MCF 10A (cell line): ENCODE measurements at regions not wholly inside any gene's neighbourhood (a gene's known extent, or its start where the extent isn't known, plus 50 kb on each side); places are given as distances from the start of the nearest gene placed in this dataset.

Experiments used
- BruUV-seq: library from RNA; stranded (reverse); fragments of 400-500 nt; replicated peaks from 2 replicates; lab custom pipeline; 2021; lab: Mats Ljungman, UMichigan
- CTCF ChIA-PET: fragments of 300-600 bp; sonication (Branson Sonifier 250); formaldehyde crosslinking; extraction: SDS; loops from one replicate; lab custom pipeline; 2021; ENCODE audit warnings: antibody characterized with exemption, inconsistent platforms; lab: Yijun Ruan, JAX
- POLR2A ChIA-PET: fragments of 300-600, 350-650 bp; sonication (Branson Sonifier 250); formaldehyde crosslinking; extraction: SDS; loops from one replicate; lab custom pipeline; 2020; ENCODE audit warnings: antibody characterized with exemption, inconsistent platforms; lab: Yijun Ruan, JAX
- DNase-seq: peaks from one replicate; pipeline ENCODE4 v3.0.0-alpha.2; 2018; ENCODE audit not compliant: unreplicated experiment
- H3K27ac Mint-ChIP-seq: one replicate; pipeline ENCODE4 v1.8.0; 2022; ENCODE audit warnings: mild to moderate bottlenecking, low read depth, mixed read lengths; ENCODE audit not compliant: unreplicated experiment
- H3K27me3 Mint-ChIP-seq: one replicate; pipeline ENCODE4 v1.8.0; 2022; ENCODE audit warnings: mixed read lengths; ENCODE audit not compliant: insufficient read depth, unreplicated experiment
- H3K36me3 Mint-ChIP-seq: one replicate; pipeline ENCODE4 v1.8.0; 2022; ENCODE audit warnings: mild to moderate bottlenecking, moderate library complexity, mixed read lengths; ENCODE audit not compliant: insufficient read depth, unreplicated experiment
- H3K4me1 Mint-ChIP-seq: one replicate; pipeline ENCODE4 v1.8.0; 2022; ENCODE audit warnings: mixed read lengths; ENCODE audit not compliant: insufficient read depth, unreplicated experiment
- H3K4me3 Mint-ChIP-seq: one replicate; pipeline ENCODE4 v1.8.0; 2022; ENCODE audit warnings: mild to moderate bottlenecking, moderate library complexity, mixed read lengths; ENCODE audit not compliant: unreplicated experiment
- H3K9me3 Mint-ChIP-seq: one replicate; pipeline ENCODE4 v1.8.0; 2022; ENCODE audit warnings: mixed read lengths; ENCODE audit not compliant: unreplicated experiment
- CTCF ChIP-seq: fragments of 200-600 bp; IDR thresholded peaks from one replicate; pipeline ENCODE4 v1.8.0; 2022; ENCODE audit warnings: antibody characterized with exemption, mild to moderate bottlenecking; ENCODE audit not compliant: unreplicated experiment
- intact Hi-C: fragments of 100-400 bp; cut with micrococcal nuclease; formaldehyde crosslinking; loops from 2 replicates; pipeline ENCODE4 v1.14.1; 2022

GRCh38 chr9:99359336-99359735 lies 137.3 kb downstream of the SEC61B start:
- intact Hi-C loops = no loop called here
- Mint-ChIP-seq H3K27ac (no peak overlapping the region), H3K27me3 (peaks cover 12% of the 10 kb centered on the region), H3K4me3 (no peak overlapping the region), H3K4me1 (no peaks in the 10 kb centered on the region), H3K36me3 (no peaks in the 10 kb centered on the region), H3K9me3 (no peaks in the 10 kb centered on the region)
- ChIA-PET CTCF (interaction anchor here (0.6 kb wide), 1 partner anchor 37 kb away, joined by 4 read pairs; no protein-coding TSS in a partner anchor), POLR2A (no interaction called here)
- no peak for DNase-seq
- no TSS peak for BruUV-seq
- no peak for TF ChIP-seq CTCF

DNA sequence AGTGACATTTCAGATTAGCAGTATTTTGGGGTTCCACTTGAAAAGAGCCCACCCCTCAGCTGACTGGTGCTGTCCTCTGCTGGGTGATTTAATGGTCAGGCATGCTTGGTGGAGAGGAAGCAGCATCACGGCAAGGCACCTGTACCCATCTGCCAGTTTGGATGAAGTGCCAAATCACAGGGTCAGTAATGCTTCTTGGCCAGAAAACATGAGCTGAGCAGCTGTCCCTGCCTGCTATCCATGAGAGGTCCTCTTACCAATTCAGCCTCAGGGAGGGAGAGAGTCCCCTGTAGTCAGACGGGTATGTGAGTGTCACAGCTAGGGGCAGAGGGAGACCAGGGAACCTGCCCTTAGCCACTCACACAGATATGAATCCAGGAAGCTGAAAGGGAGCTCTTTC lies 137.9 kb downstream of the SEC61B start:
- ChIA-PET POLR2A (interaction anchor here (0.7 kb wide), 1 partner anchor 29 kb away, joined by 3 read pairs; no protein-coding TSS in a partner anchor), CTCF (interaction anchor here (0.6 kb wide), 1 partner anchor 36 kb away, joined by 4 read pairs; no protein-coding TSS in a partner anchor)
- Mint-ChIP-seq H3K4me3 (no peak overlapping the region), H3K36me3 (no peaks in the 10 kb centered on the region), H3K27me3 (peaks cover 12% of the 10 kb centered on the region), H3K27ac (no peak overlapping the region), H3K9me3 (no peaks in the 10 kb centered on the region), H3K4me1 (no peaks in the 10 kb centered on the region)
- DNase-seq = no peak
- BruUV-seq = no TSS peak
- intact Hi-C loops = no loop called here
- no peak for TF ChIP-seq CTCF

DNA sequence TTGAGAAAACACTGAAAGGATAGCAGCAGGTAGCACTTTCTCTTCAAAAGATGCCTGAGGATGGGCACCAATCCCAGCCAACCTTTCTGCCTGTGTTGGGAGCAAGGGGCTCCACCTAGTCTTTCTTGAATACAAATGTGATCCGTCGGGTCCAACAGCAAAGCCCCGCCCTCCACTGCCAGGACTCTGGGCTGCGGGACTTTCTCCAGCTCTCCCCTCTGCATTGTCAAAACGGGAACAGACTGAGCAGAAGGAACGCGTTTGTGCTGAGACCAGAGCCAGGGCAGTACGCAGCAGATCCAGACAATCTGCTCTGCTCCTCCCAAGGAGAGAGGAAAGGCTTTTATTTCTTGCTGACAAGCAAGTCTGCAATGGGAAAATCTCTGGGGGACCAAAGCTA lies 139.7 kb downstream of the SEC61B start:
- BruUV-seq = no TSS peak
- H3K36me3 Mint-ChIP-seq = no peaks in the 10 kb centered on the region
- peaks cover 12% of the 10 kb centered on the region for H3K27me3 Mint-ChIP-seq
- TF ChIP-seq CTCF = no peak
- CTCF ChIA-PET = no interaction called here
- no peak overlapping the region for H3K27ac Mint-ChIP-seq
- H3K4me3 Mint-ChIP-seq = no peak overlapping the region
- H3K9me3 Mint-ChIP-seq = no peaks in the 10 kb centered on the region
- DNase-seq = no peak
- intact Hi-C loops = no loop called here
- POLR2A ChIA-PET = no interaction called here
- peaks cover 6% of the 10 kb centered on the region for H3K4me1 Mint-ChIP-seq

GRCh38 chr9:99362321-99362720 lies 140.2 kb downstream of the SEC61B start:
- ChIA-PET POLR2A (interaction anchor here (0.7 kb wide), 1 partner anchor 1074 kb away, joined by 3 read pairs; no protein-coding TSS in a partner anchor), CTCF (no interaction called here)
- no peaks in the 10 kb centered on the region for H3K9me3 Mint-ChIP-seq
- BruUV-seq = no TSS peak
- peaks cover 12% of the 10 kb centered on the region for H3K27me3 Mint-ChIP-seq
- H3K27ac Mint-ChIP-seq = no peak overlapping the region
- DNase-seq = no peak
- H3K4me1 Mint-ChIP-seq = peaks cover 6% of the 10 kb centered on the region
- no peaks in the 10 kb centered on the region for H3K36me3 Mint-ChIP-seq
- no peak overlapping the region for H3K4me3 Mint-ChIP-seq
- intact Hi-C loops = no loop called here
- TF ChIP-seq CTCF = no peak
